ENCODE measurements at regions not wholly inside any gene's neighbourhood (a gene's known extent, or its start where the extent isn't known, plus 50 kb on each side); places are given as distances from the start of the nearest gene placed in this dataset.
A peak's percentile ranks its signal among the peaks of the same experiment; 100 is the strongest.

GRCh38 chr21:34192646-34193285 is 119.4 kb downstream of the MRPS6 start:
- ATAC-seq (no peak), DNase-seq (ENCODE audit: low spot score) (no peak)
- Mint-ChIP-seq H3K36me3 (no peaks in the 10 kb centered on the region), H3K4me3 (no peak overlapping the region), H3K4me1 (ENCODE audit: low read depth in 2 of 2) (peaks cover 8 to 24% of the 10 kb centered on the region in 2 donors), H3K27me3 (no peaks in the 10 kb centered on the region), H3K27ac (peak overlapping the region in 1 of 2 donors; percentile 42), H3K9me3 (no peaks in the 10 kb centered on the region)

GRCh38 chr21:34195335-34195734 is 122.0 kb downstream of the MRPS6 start:
- no peaks in the 10 kb centered on the region for H3K9me3 Mint-ChIP-seq
- H3K27ac Mint-ChIP-seq = no peak overlapping the region
- ATAC-seq = no peak
- DNase-seq (ENCODE audit: low spot score) = no peak
- no peaks in the 10 kb centered on the region for H3K27me3 Mint-ChIP-seq
- H3K4me1 Mint-ChIP-seq (ENCODE audit: low read depth in 2 of 2) = peaks cover 23 to 32% of the 10 kb centered on the region in 2 donors
- no peak overlapping the region for H3K4me3 Mint-ChIP-seq
- H3K36me3 Mint-ChIP-seq = no peaks in the 10 kb centered on the region

- Mint-ChIP-seq H3K27ac (no peak overlapping the region), H3K27me3 (no peaks in the 10 kb centered on the region), H3K36me3 (no peaks in the 10 kb centered on the region), H3K9me3 (no peaks in the 10 kb centered on the region), H3K4me1 (ENCODE audit: low read depth in 2 of 2) (peaks cover 33 to 40% of the 10 kb centered on the region in 2 donors), H3K4me3 (no peak overlapping the region)
- DNase-seq (ENCODE audit: low spot score) (no peak), ATAC-seq (no peak)
These were observed 123.6 kb downstream of the MRPS6 start for GRCh38 chr21:34196996-34197395.

- Mint-ChIP-seq H3K9me3 (no peaks in the 10 kb centered on the region), H3K36me3 (no peaks in the 10 kb centered on the region), H3K27me3 (no peaks in the 10 kb centered on the region), H3K4me1 (ENCODE audit: low read depth in 2 of 2) (peaks cover 38 to 45% of the 10 kb centered on the region in 2 donors), H3K27ac (peak overlapping the region in 1 of 2 donors; percentile 89), H3K4me3 (no peak overlapping the region)
- ATAC-seq (no peak), DNase-seq (ENCODE audit: low spot score) (no peak)
These were observed 124.2 kb downstream of the MRPS6 start for GRCh38 chr21:34197561-34197960.

GRCh38 chr21:34198231-34199120 is 125.1 kb downstream of the MRPS6 start:
- peak overlapping the region; percentile 48 for H3K4me3 Mint-ChIP-seq
- no peaks in the 10 kb centered on the region for H3K9me3 Mint-ChIP-seq
- H3K27ac Mint-ChIP-seq = peak overlapping the region; percentile 68 to 89
- H3K36me3 Mint-ChIP-seq = no peaks in the 10 kb centered on the region
- ATAC-seq (peak; percentile 77 to 86), DNase-seq (ENCODE audit: low spot score) (peak; percentile 71)
- H3K27me3 Mint-ChIP-seq = no peaks in the 10 kb centered on the region
- peaks cover 40 to 44% of the 10 kb centered on the region in 2 donors for H3K4me1 Mint-ChIP-seq (ENCODE audit: low read depth in 2 of 2)

GRCh38 chr21:34199121-34199910 is 125.9 kb downstream of the MRPS6 start:
- H3K4me1 Mint-ChIP-seq (ENCODE audit: low read depth in 2 of 2) = peaks cover 37 to 44% of the 10 kb centered on the region in 2 donors
- ATAC-seq (no peak), DNase-seq (ENCODE audit: low spot score) (no peak)
- H3K4me3 Mint-ChIP-seq = peak overlapping the region; percentile 48
- peak overlapping the region; percentile 68 to 89 for H3K27ac Mint-ChIP-seq
- H3K27me3 Mint-ChIP-seq = no peaks in the 10 kb centered on the region
- no peaks in the 10 kb centered on the region for H3K36me3 Mint-ChIP-seq
- H3K9me3 Mint-ChIP-seq = no peaks in the 10 kb centered on the region

GRCh38 chr21:34200288-34200905 is 127.0 kb downstream of the MRPS6 start:
- Mint-ChIP-seq H3K27ac (peak overlapping the region in 1 of 2 donors; percentile 91), H3K36me3 (no peaks in the 10 kb centered on the region), H3K4me1 (ENCODE audit: low read depth in 2 of 2) (peaks cover 37 to 44% of the 10 kb centered on the region in 2 donors), H3K9me3 (no peaks in the 10 kb centered on the region), H3K4me3 (no peak overlapping the region), H3K27me3 (no peaks in the 10 kb centered on the region)
- no peak for ATAC-seq
- DNase-seq (ENCODE audit: low spot score) = no peak

- Mint-ChIP-seq H3K4me3 (peak overlapping the region; percentile 84), H3K36me3 (no peaks in the 10 kb centered on the region), H3K9me3 (no peaks in the 10 kb centered on the region), H3K4me1 (ENCODE audit: low read depth in 2 of 2) (peaks cover 40 to 48% of the 10 kb centered on the region in 2 donors), H3K27me3 (no peaks in the 10 kb centered on the region), H3K27ac (peak overlapping the region in 1 of 2 donors; percentile 91)
- DNase-seq (ENCODE audit: low spot score) (no peak), ATAC-seq (no peak)
These were observed 127.6 kb downstream of the MRPS6 start for GRCh38 chr21:34201001-34201400.

GRCh38 chr21:34201481-34201858 is 128.1 kb downstream of the MRPS6 start:
- H3K36me3 Mint-ChIP-seq = no peaks in the 10 kb centered on the region
- no peaks in the 10 kb centered on the region for H3K27me3 Mint-ChIP-seq
- H3K9me3 Mint-ChIP-seq = no peaks in the 10 kb centered on the region
- DNase-seq (ENCODE audit: low spot score) (no peak), ATAC-seq (no peak)
- H3K4me3 Mint-ChIP-seq = peak overlapping the region; percentile 84
- H3K4me1 Mint-ChIP-seq (ENCODE audit: low read depth in 2 of 2) = peaks cover 41 to 50% of the 10 kb centered on the region in 2 donors
- peak overlapping the region in 1 of 2 donors; percentile 91 for H3K27ac Mint-ChIP-seq

- no peaks in the 10 kb centered on the region for H3K36me3 Mint-ChIP-seq
- no peaks in the 10 kb centered on the region for H3K9me3 Mint-ChIP-seq
- peak overlapping the region in 1 of 2 donors; percentile 91 for H3K27ac Mint-ChIP-seq
- DNase-seq (ENCODE audit: low spot score) = no peak
- no peaks in the 10 kb centered on the region for H3K27me3 Mint-ChIP-seq
- peaks cover 39 to 47% of the 10 kb centered on the region in 2 donors for H3K4me1 Mint-ChIP-seq (ENCODE audit: low read depth in 2 of 2)
- H3K4me3 Mint-ChIP-seq = peak overlapping the region; percentile 84
- ATAC-seq = no peak
These were observed 129.4 kb downstream of the MRPS6 start for GRCh38 chr21:34202553-34203372.

- H3K27ac Mint-ChIP-seq = no peak overlapping the region
- H3K9me3 Mint-ChIP-seq = peaks cover 2% of the 10 kb centered on the region
- H3K36me3 Mint-ChIP-seq = no peaks in the 10 kb centered on the region
- DNase-seq (ENCODE audit: low spot score) = no peak
- H3K27me3 Mint-ChIP-seq = peaks cover 0 to 2% of the 10 kb centered on the region in 2 donors
- no peak for ATAC-seq
- H3K4me1 Mint-ChIP-seq (ENCODE audit: low read depth in 2 of 2) = peaks cover 33 to 37% of the 10 kb centered on the region in 2 donors
- no peak overlapping the region for H3K4me3 Mint-ChIP-seq
These were observed 130.6 kb downstream of the MRPS6 start for GRCh38 chr21:34203851-34204420.

Data from natural killer cell treated with Interleukin-12 subunit alpha and Interleukin-12 subunit beta and Interleukin-15 and Interleukin-18, amount 100 ng/mL, for 72 hours (primary cell).